Neural progenitor cell (in vitro differentiated cells): ENCODE measurements at regions not wholly inside any gene's neighbourhood (a gene's known extent, or its start where the extent isn't known, plus 50 kb on each side); places are given as distances from the start of the nearest gene placed in this dataset.
"Not testable (repeated sequence)": the region's sequence is repeated elsewhere in the genome, so short reads cannot be mapped to it uniquely, and the experiment has no call there.

Source experiments
- DNase-seq: peaks from one replicate; pipeline ENCODE4 v3.0.0-alpha.2; 2016; ENCODE audit warnings: low spot score
- H2AFZ ChIP-seq: fragments of 200-600 bp; sonication (generic); replicated peaks from 2 replicates; pipeline ENCODE4 v1.6.1; 2016; ENCODE audit warnings: antibody characterized with exemption
- H3F3A ChIP-seq: fragments of 200-600 bp; sonication (generic); 2 replicates; pipeline ENCODE4 v1.6.1; 2016; ENCODE audit warnings: antibody characterized with exemption, low read depth
- H3K27ac ChIP-seq: fragments of 200-600 bp; sonication (generic); 2 replicates; pipeline ENCODE4 v1.5.1; 2016; ENCODE audit warnings: mild to moderate bottlenecking
- H3K27me3 ChIP-seq: fragments of 200-600 bp; sonication (generic); 2 replicates; pipeline ENCODE4 v1.6.1; 2016; ENCODE audit warnings: mild to moderate bottlenecking, moderate library complexity
- H3K36me3 ChIP-seq: fragments of 200-600 bp; sonication (generic); 2 replicates; pipeline ENCODE4 v1.5.1; 2016
- H3K4me1 ChIP-seq: fragments of 200-600 bp; sonication (generic); 2 replicates; pipeline ENCODE4 v1.6.1; 2016; ENCODE audit warnings: mixed run types
- H3K4me2 ChIP-seq: fragments of 200-600 bp; sonication (generic); 2 replicates; pipeline ENCODE4 v1.6.1; 2016
- H3K4me3 ChIP-seq: fragments of 200-600 bp; sonication (generic); 2 replicates; pipeline ENCODE4 v1.5.1; 2016
- H3K79me2 ChIP-seq: fragments of 200-600 bp; sonication (generic); 2 replicates; pipeline ENCODE4 v1.6.1; 2016; ENCODE audit warnings: low read depth
- H3K9ac ChIP-seq: fragments of 200-600 bp; sonication (generic); 2 replicates; pipeline ENCODE4 v1.6.1; 2016
- H3K9me3 ChIP-seq: fragments of 200-600 bp; sonication (generic); 2 replicates; pipeline ENCODE4 v1.5.1; 2016; ENCODE audit warnings: low read depth
- H4K20me1 ChIP-seq: fragments of 200-600 bp; sonication (generic); 2 replicates; pipeline ENCODE4 v1.6.1; 2016; ENCODE audit warnings: low read depth
- H3K27ac Mint-ChIP-seq: 3 replicates; pipeline ENCODE4 v1.8.0; 2021; ENCODE audit warnings: mixed read lengths
- H3K27me3 Mint-ChIP-seq: 2 replicates; pipeline ENCODE4 v1.8.0; 2022; ENCODE audit warnings: low read depth, mild to moderate bottlenecking, inconsistent platforms, moderate library complexity, mixed read lengths; ENCODE audit not compliant: insufficient read depth
- H3K36me3 Mint-ChIP-seq: 3 replicates; pipeline ENCODE4 v1.8.0; 2021; ENCODE audit warnings: mixed read lengths
- H3K4me1 Mint-ChIP-seq: 3 replicates; pipeline ENCODE4 v1.8.0; 2021; ENCODE audit warnings: mixed read lengths
- H3K4me3 Mint-ChIP-seq: 3 replicates; pipeline ENCODE4 v1.8.0; 2021; ENCODE audit warnings: mild to moderate bottlenecking, moderate library complexity, mixed read lengths
- H3K9me3 Mint-ChIP-seq: 3 replicates; pipeline ENCODE4 v1.8.0; 2020; ENCODE audit warnings: mixed read lengths
- CTCF ChIP-seq: fragments of 200-600 bp; sonication (generic); IDR thresholded peaks from 2 replicates; pipeline ENCODE4 v1.5.1; 2017; ENCODE audit warnings: antibody characterized with exemption, mild to moderate bottlenecking
- EZH2 ChIP-seq: fragments of 200-600 bp; sonication (generic); IDR thresholded peaks from 2 replicates; pipeline ENCODE4 v1.6.1; 2017; ENCODE audit warnings: antibody characterized with exemption, mild to moderate bottlenecking, moderate library complexity
- EZH2phosphoT487 ChIP-seq: fragments of 200-600 bp; sonication (generic); IDR thresholded peaks from 2 replicates; pipeline ENCODE4 v1.6.1; 2017; ENCODE audit warnings: antibody characterized with exemption

- Histone ChIP-seq H3F3A (no peaks in the 10 kb centered on the region), H3K4me1 (peaks cover 8% of the 10 kb centered on the region), H3K79me2 (no peaks in the 10 kb centered on the region), H3K27me3 (no peaks in the 10 kb centered on the region), H2AFZ (peak overlapping the region; percentile 76), H3K27ac (no peak overlapping the region), H3K4me3 (no peak overlapping the region), H3K36me3 (no peaks in the 10 kb centered on the region), H3K9ac (no peak overlapping the region), H4K20me1 (no peaks in the 10 kb centered on the region), H3K4me2 (no peak overlapping the region), H3K9me3 (no peaks in the 10 kb centered on the region)
- TF ChIP-seq EZH2phosphoT487: no peak
- TF ChIP-seq EZH2: no peak
- TF ChIP-seq CTCF: no peak
- H3K27me3 Mint-ChIP-seq: no peaks in the 10 kb centered on the region
- peaks cover 3% of the 10 kb centered on the region for H3K9me3 Mint-ChIP-seq
- DNase-seq: no peak
- peaks cover 18% of the 10 kb centered on the region for H3K4me1 Mint-ChIP-seq
- no peaks in the 10 kb centered on the region for H3K36me3 Mint-ChIP-seq
- H3K27ac Mint-ChIP-seq: peak overlapping the region; percentile 38
- no peak overlapping the region for H3K4me3 Mint-ChIP-seq
These were observed 88.6 kb upstream of the MYO10 start for GRCh38 chr5:17024686-17025180.

GRCh38 chr5:17031659-17032277, 95.7 kb upstream of the MYO10 start:
- not testable (repeated sequence) for H3K9me3 ChIP-seq, H3K27ac ChIP-seq, H3K36me3 Mint-ChIP-seq, H3K27me3 Mint-ChIP-seq, DNase-seq, H2AFZ ChIP-seq, H3F3A ChIP-seq, H3K9ac ChIP-seq, H3K36me3 ChIP-seq, H3K27me3 ChIP-seq, H3K79me2 ChIP-seq, H3K4me2 ChIP-seq, H3K4me1 Mint-ChIP-seq, H3K4me3 Mint-ChIP-seq, H4K20me1 ChIP-seq, H3K4me3 ChIP-seq, H3K4me1 ChIP-seq
- Mint-ChIP-seq H3K9me3 (peaks cover 18% of the 10 kb centered on the region), H3K27ac (peak overlapping the region; percentile 57)

GRCh38 chr5:17032314-17032985, 96.4 kb upstream of the MYO10 start:
- H3K27ac Mint-ChIP-seq, H4K20me1 ChIP-seq, DNase-seq, H3K4me3 ChIP-seq, H2AFZ ChIP-seq, H3K27me3 ChIP-seq, H3K36me3 Mint-ChIP-seq, H3K4me1 ChIP-seq, H3K27me3 Mint-ChIP-seq, H3F3A ChIP-seq, H3K27ac ChIP-seq, H3K9me3 ChIP-seq, H3K79me2 ChIP-seq, H3K9ac ChIP-seq, H3K4me2 ChIP-seq, H3K4me1 Mint-ChIP-seq, H3K36me3 ChIP-seq, H3K4me3 Mint-ChIP-seq: not testable (repeated sequence)
- H3K9me3 Mint-ChIP-seq: peaks cover 18% of the 10 kb centered on the region

GRCh38 chr5:17034992-17035391, 98.9 kb upstream of the MYO10 start:
- H3K36me3 ChIP-seq, H3K9ac ChIP-seq, H3K79me2 ChIP-seq, H4K20me1 ChIP-seq, H3K4me1 Mint-ChIP-seq, H3K27ac Mint-ChIP-seq, H3K27me3 Mint-ChIP-seq, H3F3A ChIP-seq, H3K4me3 Mint-ChIP-seq, H3K27me3 ChIP-seq, H3K27ac ChIP-seq, DNase-seq, H3K4me1 ChIP-seq, H2AFZ ChIP-seq, H3K9me3 ChIP-seq, H3K4me2 ChIP-seq, H3K4me3 ChIP-seq, H3K36me3 Mint-ChIP-seq: not testable (repeated sequence)
- peaks cover 15% of the 10 kb centered on the region for H3K9me3 Mint-ChIP-seq

- TF ChIP-seq EZH2phosphoT487 (no peak), CTCF (no peak), EZH2 (no peak)
- no peak for DNase-seq
- H3K27ac Mint-ChIP-seq: no peak overlapping the region
- H3K9me3 ChIP-seq: no peaks in the 10 kb centered on the region
- no peak overlapping the region for H2AFZ ChIP-seq
- no peak overlapping the region for H3K27ac ChIP-seq
- H3K79me2 ChIP-seq: no peaks in the 10 kb centered on the region
- no peaks in the 10 kb centered on the region for H3K4me1 ChIP-seq
- H3K36me3 ChIP-seq: no peaks in the 10 kb centered on the region
- H3K4me3 ChIP-seq: no peak overlapping the region
- no peaks in the 10 kb centered on the region for H3K27me3 ChIP-seq
- no peak overlapping the region for H3K4me3 Mint-ChIP-seq
- H3K4me2 ChIP-seq: no peak overlapping the region
- peaks cover 2% of the 10 kb centered on the region for H3K9me3 Mint-ChIP-seq
- no peaks in the 10 kb centered on the region for H3F3A ChIP-seq
- no peaks in the 10 kb centered on the region for H3K36me3 Mint-ChIP-seq
- H3K9ac ChIP-seq: no peak overlapping the region
- H3K4me1 Mint-ChIP-seq: peaks cover 8% of the 10 kb centered on the region
- no peaks in the 10 kb centered on the region for H4K20me1 ChIP-seq
- peaks cover 2% of the 10 kb centered on the region for H3K27me3 Mint-ChIP-seq
These were observed 101.7 kb upstream of the MYO10 start for GRCh38 chr5:17037751-17038150.
